ENCODE measurements at regions not wholly inside any gene's neighbourhood (a gene's known extent, or its start where the extent isn't known, plus 50 kb on each side); places are given as distances from the start of the nearest gene placed in this dataset.

DNA sequence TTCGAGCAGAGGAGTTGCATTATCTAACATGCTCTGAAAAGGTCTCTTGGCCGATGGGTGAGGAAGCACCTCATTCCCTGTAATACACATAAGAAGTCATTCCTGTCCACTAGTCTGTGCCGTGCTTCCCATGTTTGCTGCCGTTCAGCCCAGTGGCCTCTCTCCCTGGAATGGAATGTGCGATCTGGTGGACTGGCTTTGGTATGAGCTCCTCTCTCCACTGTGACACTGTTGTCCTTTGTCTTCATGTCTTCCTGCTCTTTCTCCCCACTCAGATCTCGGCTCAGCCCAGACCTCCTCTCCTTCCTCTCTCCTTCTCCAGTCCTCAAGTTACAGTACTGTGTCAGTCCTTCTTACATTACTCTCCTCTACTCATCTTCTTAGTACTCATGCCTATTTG lies 192.8 kb upstream of the KLF6 start:
- TF ChIP-seq, protein P1, sequence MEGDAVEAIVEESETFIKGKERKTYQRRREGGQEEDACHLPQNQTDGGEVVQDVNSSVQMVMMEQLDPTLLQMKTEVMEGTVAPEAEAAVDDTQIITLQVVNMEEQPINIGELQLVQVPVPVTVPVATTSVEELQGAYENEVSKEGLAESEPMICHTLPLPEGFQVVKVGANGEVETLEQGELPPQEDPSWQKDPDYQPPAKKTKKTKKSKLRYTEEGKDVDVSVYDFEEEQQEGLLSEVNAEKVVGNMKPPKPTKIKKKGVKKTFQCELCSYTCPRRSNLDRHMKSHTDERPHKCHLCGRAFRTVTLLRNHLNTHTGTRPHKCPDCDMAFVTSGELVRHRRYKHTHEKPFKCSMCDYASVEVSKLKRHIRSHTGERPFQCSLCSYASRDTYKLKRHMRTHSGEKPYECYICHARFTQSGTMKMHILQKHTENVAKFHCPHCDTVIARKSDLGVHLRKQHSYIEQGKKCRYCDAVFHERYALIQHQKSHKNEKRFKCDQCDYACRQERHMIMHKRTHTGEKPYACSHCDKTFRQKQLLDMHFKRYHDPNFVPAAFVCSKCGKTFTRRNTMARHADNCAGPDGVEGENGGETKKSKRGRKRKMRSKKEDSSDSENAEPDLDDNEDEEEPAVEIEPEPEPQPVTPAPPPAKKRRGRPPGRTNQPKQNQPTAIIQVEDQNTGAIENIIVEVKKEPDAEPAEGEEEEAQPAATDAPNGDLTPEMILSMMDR (IDR thresholded peaks at IDR 0.05; ENCODE audit: low read depth, low read length) = no peak
- no peak for TF ChIP-seq POLR2A (IDR thresholded peaks at IDR 0.05; ENCODE audit: extremely low read depth, insufficient read length)
- DNase-seq (ENCODE audit: low read depth) = no peak
- no peak overlapping the region for H3K4me3 ChIP-seq (ENCODE audit: low read depth, low read length)

DNA sequence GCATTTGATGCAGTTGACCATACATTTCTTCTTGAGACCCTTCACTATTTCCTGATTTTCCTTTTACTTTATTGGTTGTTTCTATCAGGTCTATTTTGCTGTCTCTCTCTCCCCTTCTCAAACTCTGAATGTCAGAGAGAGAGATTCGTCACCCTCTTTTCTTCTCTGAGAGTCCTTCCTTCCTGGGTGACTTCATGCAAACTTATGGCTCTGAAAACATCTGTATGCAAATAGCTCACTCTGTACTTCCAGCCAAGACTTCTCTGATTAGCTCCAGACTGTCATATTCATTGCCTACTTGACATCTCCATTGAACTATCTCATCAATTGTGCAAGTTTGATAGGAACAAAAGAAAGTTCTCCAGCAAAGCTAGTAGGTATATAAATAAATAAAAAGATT lies 191.7 kb upstream of the KLF6 start:
- H3K4me3 ChIP-seq (ENCODE audit: low read depth, low read length) = no peak overlapping the region
- no peak for DNase-seq (ENCODE audit: low read depth)
- TF ChIP-seq MYC (IDR thresholded peaks at IDR 0.05; ENCODE audit: low read depth, low read length) = no peak
- TF ChIP-seq POLR2A (IDR thresholded peaks at IDR 0.05; ENCODE audit: extremely low read depth, insufficient read length) = no peak
- TF ChIP-seq, protein P1 (IDR thresholded peaks at IDR 0.05; ENCODE audit: low read depth, low read length) = no peak
- TF ChIP-seq, protein P2, sequence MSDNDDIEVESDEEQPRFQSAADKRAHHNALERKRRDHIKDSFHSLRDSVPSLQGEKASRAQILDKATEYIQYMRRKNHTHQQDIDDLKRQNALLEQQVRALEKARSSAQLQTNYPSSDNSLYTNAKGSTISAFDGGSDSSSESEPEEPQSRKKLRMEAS (IDR thresholded peaks at IDR 0.05; ENCODE audit: low read depth, low read length) = no peak

DNA sequence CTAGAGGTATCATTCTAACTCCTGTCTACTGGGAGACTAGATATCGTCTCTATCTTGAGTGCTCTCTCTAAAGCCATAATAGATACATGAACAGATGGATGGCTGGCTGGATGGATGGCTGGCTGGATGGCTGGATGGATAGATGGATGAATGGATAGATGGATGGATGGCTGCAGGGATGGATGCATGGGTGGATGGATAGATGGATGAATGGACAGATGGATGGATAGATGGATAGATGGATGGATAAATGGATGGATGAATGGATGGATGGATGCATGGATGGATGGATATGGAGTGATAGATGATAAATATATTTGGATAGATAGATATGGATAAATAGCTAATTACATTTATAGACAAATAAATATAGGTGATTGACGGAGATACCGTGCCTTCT lies 191.2 kb upstream of the KLF6 start:
- no peak overlapping the region for H3K4me3 ChIP-seq (ENCODE audit: low read depth, low read length)
- TF ChIP-seq, protein P2 (IDR thresholded peaks at IDR 0.05; ENCODE audit: low read depth, low read length) = no peak
- DNase-seq (ENCODE audit: low read depth) = no peak

DNA sequence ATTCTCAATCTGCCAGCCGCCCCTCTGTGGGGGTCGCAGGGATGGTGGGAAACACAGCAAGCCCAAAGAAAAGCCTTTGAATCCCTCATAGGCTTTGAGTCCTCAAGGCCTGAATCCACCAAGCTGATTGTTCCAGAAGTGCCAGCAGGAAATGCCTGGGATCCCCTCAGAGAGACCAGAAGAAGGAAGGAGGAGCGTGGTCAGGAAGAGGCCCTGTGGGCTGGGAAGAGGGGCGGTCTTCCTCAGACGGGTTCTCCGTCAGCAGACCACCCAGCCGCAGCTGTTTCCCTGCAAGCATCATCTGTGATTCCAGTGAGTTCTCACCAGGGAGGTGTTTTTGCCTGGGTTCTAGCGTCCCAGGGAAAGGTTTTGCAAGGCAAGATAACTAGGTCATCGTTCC lies 190.0 kb upstream of the KLF6 start:
- TF ChIP-seq, protein P1 (IDR thresholded peaks at IDR 0.05; ENCODE audit: low read depth, low read length) = no peak
- no peak for TF ChIP-seq MYC (IDR thresholded peaks at IDR 0.05; ENCODE audit: low read depth, low read length)
- no peak for TF ChIP-seq POLR2A (IDR thresholded peaks at IDR 0.05; ENCODE audit: extremely low read depth, insufficient read length)
- TF ChIP-seq, protein P2 (IDR thresholded peaks at IDR 0.05; ENCODE audit: low read depth, low read length) = no peak
- H3K4me3 ChIP-seq (ENCODE audit: low read depth, low read length) = no peak overlapping the region
- DNase-seq (ENCODE audit: low read depth) = no peak

DNA sequence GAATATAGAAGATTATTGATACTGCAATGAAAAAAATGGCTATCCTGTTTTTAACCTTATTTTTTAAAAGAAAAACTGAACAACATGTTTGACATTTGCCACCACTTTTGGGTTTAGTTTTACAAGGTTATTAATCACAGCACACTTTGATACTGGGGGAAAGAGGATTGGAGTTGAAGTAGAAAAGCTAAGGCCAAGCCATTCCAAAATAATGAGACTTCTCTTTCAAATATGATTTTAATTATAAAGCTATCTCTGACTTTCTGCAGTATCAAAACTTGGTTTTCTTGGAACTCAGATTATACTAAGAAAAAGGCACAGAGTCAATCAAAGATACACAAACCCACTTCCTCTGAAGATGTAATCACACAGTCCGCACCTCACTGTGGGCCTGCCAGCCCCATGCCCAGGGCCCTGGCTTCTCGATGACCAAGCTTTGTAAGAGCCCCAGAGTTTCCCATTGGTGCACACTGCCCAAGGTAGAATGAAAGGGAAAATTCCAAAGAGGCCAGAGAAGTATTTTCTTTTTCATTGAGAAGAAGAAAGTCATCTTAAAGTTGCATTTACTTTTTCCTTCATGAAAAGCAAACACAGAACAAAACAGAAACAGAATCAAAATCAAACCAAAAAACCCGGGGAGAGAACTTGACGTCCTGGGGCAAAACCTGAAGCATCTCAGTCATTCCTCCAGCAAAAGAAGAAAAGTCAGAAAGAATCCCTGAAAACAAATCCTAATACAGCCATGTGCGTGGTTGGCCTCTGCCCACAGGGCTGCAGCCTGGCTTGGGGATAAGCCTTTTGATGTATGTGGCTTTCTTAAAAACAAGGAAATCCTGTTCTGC lies 187.7 kb upstream of the KLF6 start:
- no peak for DNase-seq (ENCODE audit: low read depth)
- TF ChIP-seq, protein P1 (IDR thresholded peaks at IDR 0.05; ENCODE audit: low read depth, low read length) = no peak
- no peak for TF ChIP-seq MYC (IDR thresholded peaks at IDR 0.05; ENCODE audit: low read depth, low read length)
- TF ChIP-seq, protein P2 (IDR thresholded peaks at IDR 0.05; ENCODE audit: low read depth, low read length) = no peak
- TF ChIP-seq POLR2A (IDR thresholded peaks at IDR 0.05; ENCODE audit: extremely low read depth, insufficient read length) = no peak
- H3K4me3 ChIP-seq (ENCODE audit: low read depth, low read length) = no peak overlapping the region

DNA sequence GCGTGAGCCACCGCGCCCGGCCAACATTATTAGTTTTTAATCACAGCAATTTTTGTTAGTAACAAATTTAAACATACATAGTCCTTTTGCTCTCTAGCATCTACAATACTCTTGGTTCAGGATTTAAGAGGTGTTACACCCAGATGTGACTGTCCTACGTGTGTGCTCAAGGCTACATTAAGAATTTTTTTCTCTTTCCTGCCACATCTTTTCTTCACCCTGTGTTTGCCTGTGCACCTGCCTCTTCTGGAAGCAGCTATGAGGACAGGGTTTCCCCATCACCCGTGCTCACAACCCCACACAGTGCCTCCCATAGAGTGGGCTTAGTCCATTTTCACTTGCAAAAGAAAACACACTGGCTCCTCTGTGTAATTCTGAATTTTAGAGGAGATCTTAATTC lies 186.7 kb upstream of the KLF6 start:
- H3K4me3 ChIP-seq (ENCODE audit: low read depth, low read length) = no peak overlapping the region
- TF ChIP-seq MYC (IDR thresholded peaks at IDR 0.05; ENCODE audit: low read depth, low read length) (no peak), POLR2A (IDR thresholded peaks at IDR 0.05; ENCODE audit: extremely low read depth, insufficient read length) (no peak)
- TF ChIP-seq, protein P1 (IDR thresholded peaks at IDR 0.05; ENCODE audit: low read depth, low read length) = no peak
- TF ChIP-seq, protein P2 (IDR thresholded peaks at IDR 0.05; ENCODE audit: low read depth, low read length) = no peak
- DNase-seq (ENCODE audit: low read depth) = no peak

Data from NB4 (cell line).